ENCODE measurements at regions not wholly inside any gene's neighbourhood (a gene's known extent, or its start where the extent isn't known, plus 50 kb on each side); places are given as distances from the start of the nearest gene placed in this dataset.

DNA sequence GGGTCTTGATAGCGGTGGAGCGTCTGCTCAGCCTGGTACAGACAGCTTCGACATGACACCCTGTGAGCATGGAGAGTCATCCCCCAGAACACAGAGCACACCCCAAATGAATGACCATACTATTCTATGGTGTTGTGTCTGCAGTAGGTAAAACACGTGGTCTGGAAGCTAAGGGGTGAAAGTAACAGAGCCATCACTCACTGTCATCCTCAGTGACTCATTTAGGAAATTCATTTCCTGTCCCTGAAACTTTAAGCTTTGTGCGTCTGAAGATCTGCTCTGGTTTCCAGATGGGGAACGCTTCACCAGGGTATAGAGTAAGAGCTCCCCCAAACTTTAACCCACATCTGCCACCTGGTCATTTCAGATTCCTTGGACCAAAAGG is 94.8 kb upstream of the DISP3 start:
- Histone ChIP-seq H3K4me1 (ENCODE audit: control insufficient read depth in 4 of 4, insufficient read depth in 4 of 4, low read length in 3 of 4) (no peaks in the 10 kb centered on the region), H3K9ac (ENCODE audit: low read depth in 1 of 2, low read length in 2 of 2) (no peak overlapping the region), H3K27ac (ENCODE audit: low read depth in 1 of 2, low read length in 2 of 2) (no peak overlapping the region), H3K27me3 (ENCODE audit: control insufficient read depth in 4 of 4, insufficient read depth in 4 of 4, low read length in 3 of 4) (peaks cover 0 to 3% (median 0%) of the 10 kb centered on the region in 4 donors), H3K36me3 (ENCODE audit: control insufficient read depth in 4 of 4, insufficient read depth in 3 of 4, low read depth in 1 of 4, low read length in 3 of 4) (no peaks in the 10 kb centered on the region), H3K4me3 (ENCODE audit: low read depth in 1 of 3, low read length in 3 of 3) (no peak overlapping the region), H3K9me3 (ENCODE audit: control insufficient read depth in 4 of 4, low read length in 3 of 4) (no peaks in the 10 kb centered on the region)
- no peak for DNase-seq (ENCODE audit: low spot score)
- TF ChIP-seq, protein P1, sequence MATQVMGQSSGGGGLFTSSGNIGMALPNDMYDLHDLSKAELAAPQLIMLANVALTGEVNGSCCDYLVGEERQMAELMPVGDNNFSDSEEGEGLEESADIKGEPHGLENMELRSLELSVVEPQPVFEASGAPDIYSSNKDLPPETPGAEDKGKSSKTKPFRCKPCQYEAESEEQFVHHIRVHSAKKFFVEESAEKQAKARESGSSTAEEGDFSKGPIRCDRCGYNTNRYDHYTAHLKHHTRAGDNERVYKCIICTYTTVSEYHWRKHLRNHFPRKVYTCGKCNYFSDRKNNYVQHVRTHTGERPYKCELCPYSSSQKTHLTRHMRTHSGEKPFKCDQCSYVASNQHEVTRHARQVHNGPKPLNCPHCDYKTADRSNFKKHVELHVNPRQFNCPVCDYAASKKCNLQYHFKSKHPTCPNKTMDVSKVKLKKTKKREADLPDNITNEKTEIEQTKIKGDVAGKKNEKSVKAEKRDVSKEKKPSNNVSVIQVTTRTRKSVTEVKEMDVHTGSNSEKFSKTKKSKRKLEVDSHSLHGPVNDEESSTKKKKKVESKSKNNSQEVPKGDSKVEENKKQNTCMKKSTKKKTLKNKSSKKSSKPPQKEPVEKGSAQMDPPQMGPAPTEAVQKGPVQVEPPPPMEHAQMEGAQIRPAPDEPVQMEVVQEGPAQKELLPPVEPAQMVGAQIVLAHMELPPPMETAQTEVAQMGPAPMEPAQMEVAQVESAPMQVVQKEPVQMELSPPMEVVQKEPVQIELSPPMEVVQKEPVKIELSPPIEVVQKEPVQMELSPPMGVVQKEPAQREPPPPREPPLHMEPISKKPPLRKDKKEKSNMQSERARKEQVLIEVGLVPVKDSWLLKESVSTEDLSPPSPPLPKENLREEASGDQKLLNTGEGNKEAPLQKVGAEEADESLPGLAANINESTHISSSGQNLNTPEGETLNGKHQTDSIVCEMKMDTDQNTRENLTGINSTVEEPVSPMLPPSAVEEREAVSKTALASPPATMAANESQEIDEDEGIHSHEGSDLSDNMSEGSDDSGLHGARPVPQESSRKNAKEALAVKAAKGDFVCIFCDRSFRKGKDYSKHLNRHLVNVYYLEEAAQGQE (IDR thresholded peaks at IDR 0.05), result no peak
- no peak for TF ChIP-seq YY1 (IDR thresholded peaks at IDR 0.05)
- TF ChIP-seq RAD21 (IDR thresholded peaks at IDR 0.05), result no peak
- TF ChIP-seq, protein P2, sequence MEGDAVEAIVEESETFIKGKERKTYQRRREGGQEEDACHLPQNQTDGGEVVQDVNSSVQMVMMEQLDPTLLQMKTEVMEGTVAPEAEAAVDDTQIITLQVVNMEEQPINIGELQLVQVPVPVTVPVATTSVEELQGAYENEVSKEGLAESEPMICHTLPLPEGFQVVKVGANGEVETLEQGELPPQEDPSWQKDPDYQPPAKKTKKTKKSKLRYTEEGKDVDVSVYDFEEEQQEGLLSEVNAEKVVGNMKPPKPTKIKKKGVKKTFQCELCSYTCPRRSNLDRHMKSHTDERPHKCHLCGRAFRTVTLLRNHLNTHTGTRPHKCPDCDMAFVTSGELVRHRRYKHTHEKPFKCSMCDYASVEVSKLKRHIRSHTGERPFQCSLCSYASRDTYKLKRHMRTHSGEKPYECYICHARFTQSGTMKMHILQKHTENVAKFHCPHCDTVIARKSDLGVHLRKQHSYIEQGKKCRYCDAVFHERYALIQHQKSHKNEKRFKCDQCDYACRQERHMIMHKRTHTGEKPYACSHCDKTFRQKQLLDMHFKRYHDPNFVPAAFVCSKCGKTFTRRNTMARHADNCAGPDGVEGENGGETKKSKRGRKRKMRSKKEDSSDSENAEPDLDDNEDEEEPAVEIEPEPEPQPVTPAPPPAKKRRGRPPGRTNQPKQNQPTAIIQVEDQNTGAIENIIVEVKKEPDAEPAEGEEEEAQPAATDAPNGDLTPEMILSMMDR (IDR thresholded peaks at IDR 0.05; ENCODE audit: low read depth, low read length, missing input control), result no peak
- TF ChIP-seq JUND (IDR thresholded peaks at IDR 0.05), result no peak
- TF ChIP-seq HNF4G (IDR thresholded peaks at IDR 0.05), result no peak
- no peak for TF ChIP-seq FOXA2 (IDR thresholded peaks at IDR 0.05)
- TF ChIP-seq, protein P3, sequence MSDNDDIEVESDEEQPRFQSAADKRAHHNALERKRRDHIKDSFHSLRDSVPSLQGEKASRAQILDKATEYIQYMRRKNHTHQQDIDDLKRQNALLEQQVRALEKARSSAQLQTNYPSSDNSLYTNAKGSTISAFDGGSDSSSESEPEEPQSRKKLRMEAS (IDR thresholded peaks at IDR 0.05), result no peak
- no peak for TF ChIP-seq HNF4A (conservative IDR thresholded peaks at IDR 0.05)
- TF ChIP-seq TAF1 (conservative IDR thresholded peaks at IDR 0.05), result no peak
- 62% methylated on average over 6 of the region's 6 CpGs for WGBS

DNA sequence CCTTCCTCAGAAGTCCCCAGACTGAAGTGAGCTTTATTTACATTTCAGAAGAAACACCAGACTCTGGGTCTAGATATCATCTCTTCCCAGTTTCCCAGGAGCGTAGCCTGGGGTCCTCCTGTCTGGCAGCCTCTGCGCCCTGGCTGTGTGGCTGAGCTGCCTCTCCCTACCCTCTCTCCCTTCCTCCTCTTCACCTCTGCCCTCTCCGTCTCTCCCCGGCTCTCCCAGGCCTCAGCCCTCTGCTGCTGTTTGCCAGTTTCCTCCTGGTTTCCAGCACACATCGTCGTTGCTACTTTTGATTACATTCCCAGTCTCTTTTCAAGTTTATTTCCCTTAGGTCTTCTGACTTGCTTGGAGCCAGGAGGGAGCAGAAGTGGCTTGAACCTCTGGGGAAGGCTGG is 91.1 kb upstream of the DISP3 start:
- H3K27ac ChIP-seq (ENCODE audit: low read depth in 1 of 2, low read length in 2 of 2), result no peak overlapping the region
- no peak for DNase-seq (ENCODE audit: low spot score)
- H3K9ac ChIP-seq (ENCODE audit: low read depth in 1 of 2, low read length in 2 of 2), result no peak overlapping the region
- no peak overlapping the region for H3K4me3 ChIP-seq (ENCODE audit: low read depth in 1 of 3, low read length in 3 of 3)
- H3K27me3 ChIP-seq (ENCODE audit: control insufficient read depth in 4 of 4, insufficient read depth in 4 of 4, low read length in 3 of 4), result peaks cover 0 to 5% (median 2%) of the 10 kb centered on the region in 4 donors
- TF ChIP-seq YY1 (IDR thresholded peaks at IDR 0.05), result no peak
- no peak for TF ChIP-seq EGR1 (IDR thresholded peaks at IDR 0.05; ENCODE audit: low read depth in 2 of 2)
- TF ChIP-seq, protein P4, sequence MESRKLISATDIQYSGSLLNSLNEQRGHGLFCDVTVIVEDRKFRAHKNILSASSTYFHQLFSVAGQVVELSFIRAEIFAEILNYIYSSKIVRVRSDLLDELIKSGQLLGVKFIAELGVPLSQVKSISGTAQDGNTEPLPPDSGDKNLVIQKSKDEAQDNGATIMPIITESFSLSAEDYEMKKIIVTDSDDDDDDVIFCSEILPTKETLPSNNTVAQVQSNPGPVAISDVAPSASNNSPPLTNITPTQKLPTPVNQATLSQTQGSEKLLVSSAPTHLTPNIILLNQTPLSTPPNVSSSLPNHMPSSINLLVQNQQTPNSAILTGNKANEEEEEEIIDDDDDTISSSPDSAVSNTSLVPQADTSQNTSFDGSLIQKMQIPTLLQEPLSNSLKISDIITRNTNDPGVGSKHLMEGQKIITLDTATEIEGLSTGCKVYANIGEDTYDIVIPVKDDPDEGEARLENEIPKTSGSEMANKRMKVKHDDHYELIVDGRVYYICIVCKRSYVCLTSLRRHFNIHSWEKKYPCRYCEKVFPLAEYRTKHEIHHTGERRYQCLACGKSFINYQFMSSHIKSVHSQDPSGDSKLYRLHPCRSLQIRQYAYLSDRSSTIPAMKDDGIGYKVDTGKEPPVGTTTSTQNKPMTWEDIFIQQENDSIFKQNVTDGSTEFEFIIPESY (IDR thresholded peaks at IDR 0.05), result no peak
- TF ChIP-seq TAF1 (conservative IDR thresholded peaks at IDR 0.05), result no peak
- TF ChIP-seq NR2F2 (IDR thresholded peaks at IDR 0.05), result no peak
- no peak for TF ChIP-seq HNF4A (conservative IDR thresholded peaks at IDR 0.05)
- no peak for TF ChIP-seq FOXA2 (IDR thresholded peaks at IDR 0.05)
- TF ChIP-seq, protein P3 (IDR thresholded peaks at IDR 0.05), result no peak
- TF ChIP-seq, protein P5, sequence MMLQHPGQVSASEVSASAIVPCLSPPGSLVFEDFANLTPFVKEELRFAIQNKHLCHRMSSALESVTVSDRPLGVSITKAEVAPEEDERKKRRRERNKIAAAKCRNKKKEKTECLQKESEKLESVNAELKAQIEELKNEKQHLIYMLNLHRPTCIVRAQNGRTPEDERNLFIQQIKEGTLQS (IDR thresholded peaks at IDR 0.05), result no peak
- TF ChIP-seq JUND (IDR thresholded peaks at IDR 0.05), result no peak
- no peak for TF ChIP-seq RXRA (IDR thresholded peaks at IDR 0.05)
- TF ChIP-seq GABPA (IDR thresholded peaks at IDR 0.05 in 1 of 2, conservative IDR thresholded peaks at IDR 0.05 in 1 of 2), result no peak
- no peak for TF ChIP-seq FOXA1 (IDR thresholded peaks at IDR 0.05)
- TF ChIP-seq SP1 (IDR thresholded peaks at IDR 0.05), result no peak
- H3K4me1 ChIP-seq (ENCODE audit: control insufficient read depth in 4 of 4, insufficient read depth in 4 of 4, low read length in 3 of 4), result no peaks in the 10 kb centered on the region
- no peaks in the 10 kb centered on the region for H3K9me3 ChIP-seq (ENCODE audit: control insufficient read depth in 4 of 4, low read length in 3 of 4)
- 18% methylated on average over 6 of the region's 6 CpGs for WGBS
- no peaks in the 10 kb centered on the region for H3K36me3 ChIP-seq (ENCODE audit: control insufficient read depth in 4 of 4, insufficient read depth in 3 of 4, low read depth in 1 of 4, low read length in 3 of 4)
